Mesendoderm (in vitro differentiated cells): ENCODE measurements at regions not wholly inside any gene's neighbourhood (a gene's known extent, or its start where the extent isn't known, plus 50 kb on each side); places are given as distances from the start of the nearest gene placed in this dataset.
"Not testable (repeated sequence)": the region's sequence is repeated elsewhere in the genome, so short reads cannot be mapped to it uniquely, and the experiment has no call there.

ENCODE experiments used
- DNase-seq: peaks from one replicate; pipeline ENCODE4 v3.0.0; 2013
- H2AK5ac ChIP-seq: 2 replicates; pipeline ENCODE4 v1.6.1; 2013; ENCODE audit warnings: low read length, inconsistent platforms
- H2BK120ac ChIP-seq: 2 replicates; pipeline ENCODE4 v1.6.1; 2013; ENCODE audit warnings: low read depth, mild to moderate bottlenecking, low read length, moderate library complexity, mixed read lengths
- H2BK15ac ChIP-seq: replicated peaks from 2 replicates; pipeline ENCODE4 v1.6.1; 2013; ENCODE audit warnings: low read depth, mild to moderate bottlenecking, moderate library complexity
- H2BK5ac ChIP-seq: 2 replicates; pipeline ENCODE4 v1.6.1; 2013; ENCODE audit warnings: low read length, inconsistent platforms
- H3K18ac ChIP-seq: 2 replicates; pipeline ENCODE4 v1.6.1; 2013; ENCODE audit warnings: mild to moderate bottlenecking, low read length, mixed read lengths
- H3K23ac ChIP-seq: one replicate; pipeline ENCODE4 v1.6.1; 2013; ENCODE audit warnings: low read length
- H3K27ac ChIP-seq: 2 replicates; pipeline ENCODE4 v1.5.1; 2013; ENCODE audit warnings: low read depth, mild to moderate bottlenecking, inconsistent platforms, low read length, moderate library complexity
- H3K27me3 ChIP-seq: 2 replicates; pipeline ENCODE4 v1.6.1; 2013; ENCODE audit warnings: low read length, control low read depth, mild to moderate bottlenecking, inconsistent platforms; ENCODE audit not compliant: insufficient read depth, poor library complexity
- H3K36me3 ChIP-seq: 2 replicates; pipeline ENCODE4 v1.6.1; 2013; ENCODE audit warnings: low read length, inconsistent platforms; ENCODE audit not compliant: control insufficient read depth, insufficient read depth
- H3K4ac ChIP-seq: one replicate; pipeline ENCODE4 v1.6.1; 2013; ENCODE audit warnings: low read depth, mild to moderate bottlenecking, low read length, moderate library complexity
- H3K4me1 ChIP-seq: 2 replicates; pipeline ENCODE4 v1.6.1; 2013; ENCODE audit warnings: low read depth, low read length, inconsistent platforms; ENCODE audit not compliant: control insufficient read depth
- H3K4me2 ChIP-seq: 2 replicates; pipeline ENCODE4 v1.6.1; 2013; ENCODE audit warnings: low read length
- H3K4me3 ChIP-seq: 2 replicates; pipeline ENCODE4 v1.5.1; 2013; ENCODE audit warnings: mild to moderate bottlenecking, low read length
- H3K56ac ChIP-seq: one replicate; pipeline ENCODE4 v1.6.1; 2013; ENCODE audit warnings: low read length
- H3K79me1 ChIP-seq: 2 replicates; pipeline ENCODE4 v1.6.1; 2013; ENCODE audit warnings: low read length, inconsistent platforms
- H3K79me2 ChIP-seq: 2 replicates; pipeline ENCODE4 v1.6.1; 2013; ENCODE audit warnings: mild to moderate bottlenecking, low read length; ENCODE audit not compliant: control insufficient read depth, insufficient read depth
- H3K9ac ChIP-seq: 2 replicates; pipeline ENCODE4 v1.6.1; 2013; ENCODE audit warnings: low read length, inconsistent platforms
- H4K5ac ChIP-seq: one replicate; pipeline ENCODE4 v1.6.1; 2013; ENCODE audit warnings: low read length
- H4K8ac ChIP-seq: one replicate; pipeline ENCODE4 v1.6.1; 2013; ENCODE audit warnings: low read depth, mild to moderate bottlenecking, control low read depth, low read length, moderate library complexity
- WGBS: extraction: QIAGEN DNeasy Blood & Tissue Kit; methylation state at CpG from one replicate; pipeline ENCODE4 v1.1.7; 2013; ENCODE audit warnings: low lambda C conversion rate, missing lambda C conversion rate; ENCODE audit not compliant: insufficient coverage; ENCODE audit errors: extremely low coverage; 5-methylcytosine and 5-hydroxymethylcytosine counted together

DNA sequence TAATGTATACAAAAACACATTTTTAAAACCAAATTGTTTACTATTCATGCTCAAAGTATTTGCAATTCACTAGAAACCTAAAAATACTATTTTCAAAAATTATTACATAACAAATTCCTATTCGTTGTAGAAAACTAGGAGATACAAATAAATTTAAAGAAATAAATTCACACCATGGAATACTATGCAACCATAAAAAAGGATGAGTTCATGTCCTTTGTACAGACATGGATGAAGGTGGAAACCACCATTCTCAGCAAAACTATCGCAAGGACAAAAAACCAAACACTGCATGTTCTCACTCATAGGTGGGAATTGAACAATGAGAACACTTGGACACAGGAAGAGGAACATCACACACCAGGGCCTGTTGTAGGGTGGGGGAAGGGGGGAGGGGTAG, 201.2 kb upstream of the MCHR2 start:
- not testable (repeated sequence) for H4K8ac ChIP-seq, H2AK5ac ChIP-seq, H3K56ac ChIP-seq, H2BK120ac ChIP-seq, H3K4me1 ChIP-seq, H3K23ac ChIP-seq, DNase-seq, H3K18ac ChIP-seq, H3K27me3 ChIP-seq, H4K5ac ChIP-seq, H3K36me3 ChIP-seq, H2BK5ac ChIP-seq, H3K9ac ChIP-seq, H3K4me3 ChIP-seq, H3K79me1 ChIP-seq, H3K27ac ChIP-seq, H3K4me2 ChIP-seq, H3K79me2 ChIP-seq, H2BK15ac ChIP-seq, H3K4ac ChIP-seq
- WGBS: 100% methylated on average over 1 of the region's 2 CpGs

DNA sequence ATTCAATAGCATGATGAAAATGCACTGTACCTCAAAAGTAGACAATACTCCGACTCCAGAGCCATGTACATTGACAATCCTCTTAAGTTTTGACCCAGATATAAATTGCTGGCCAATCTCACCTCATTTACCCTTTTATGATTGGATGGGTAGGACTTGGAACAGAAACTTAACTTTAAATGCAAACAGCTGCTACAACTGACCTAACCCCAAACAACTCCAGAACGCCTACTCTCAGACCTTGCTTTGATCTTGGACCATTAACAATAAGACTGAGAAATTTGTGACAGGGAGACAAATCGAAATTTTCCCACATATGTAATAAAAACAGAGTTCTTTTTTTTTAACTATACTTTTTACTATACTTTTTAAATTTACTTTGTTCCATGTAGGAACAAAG, 200.5 kb upstream of the MCHR2 start:
- Histone ChIP-seq H4K5ac (no peak overlapping the region), H3K18ac (no peak overlapping the region), H3K56ac (no peak overlapping the region), H3K27me3 (no peaks in the 10 kb centered on the region), H3K79me1 (no peaks in the 10 kb centered on the region), H3K23ac (no peak overlapping the region), H3K27ac (no peak overlapping the region), H3K4me3 (no peak overlapping the region), H2BK15ac (no peak overlapping the region), H2BK120ac (no peak overlapping the region), H3K4me2 (no peak overlapping the region), H3K36me3 (no peaks in the 10 kb centered on the region), H2BK5ac (no peak overlapping the region), H3K79me2 (no peaks in the 10 kb centered on the region), H4K8ac (no peak overlapping the region), H2AK5ac (no peak overlapping the region), H3K4ac (no peak overlapping the region), H3K4me1 (no peaks in the 10 kb centered on the region), H3K9ac (no peak overlapping the region)
- no peak for DNase-seq
- no CpG with 5 or more reads among the region's 3 CpGs for WGBS

DNA sequence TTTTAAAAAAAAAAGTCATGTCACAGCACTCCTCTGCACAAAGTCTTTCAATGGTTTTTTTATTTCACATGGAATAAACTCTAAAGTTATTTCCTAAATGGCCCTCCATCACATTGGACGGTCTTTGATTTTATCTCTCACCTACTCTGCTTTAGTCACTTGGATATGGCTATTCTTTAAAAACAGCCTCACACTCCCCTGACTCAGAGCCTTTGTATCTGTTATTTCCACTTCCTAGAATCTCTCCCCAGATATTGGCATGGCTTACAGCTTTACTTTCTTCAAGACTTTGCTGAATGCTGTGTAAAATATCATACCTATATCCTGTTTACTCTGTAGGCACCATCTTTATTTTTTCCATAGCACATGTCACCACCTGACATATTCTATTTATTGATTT, 194.7 kb upstream of the MCHR2 start:
- WGBS: no CpG with 5 or more reads among the region's 1 CpG
- H3K79me2 ChIP-seq: no peaks in the 10 kb centered on the region
- no peak overlapping the region for H3K23ac ChIP-seq
- no peak overlapping the region for H3K4me3 ChIP-seq
- no peak overlapping the region for H2AK5ac ChIP-seq
- H3K18ac ChIP-seq: no peak overlapping the region
- H4K8ac ChIP-seq: no peak overlapping the region
- H3K4ac ChIP-seq: no peak overlapping the region
- no peak overlapping the region for H2BK15ac ChIP-seq
- H3K27me3 ChIP-seq: no peaks in the 10 kb centered on the region
- no peak overlapping the region for H3K9ac ChIP-seq
- no peaks in the 10 kb centered on the region for H3K79me1 ChIP-seq
- no peak overlapping the region for H3K4me2 ChIP-seq
- DNase-seq: no peak
- no peak overlapping the region for H2BK5ac ChIP-seq
- H3K56ac ChIP-seq: no peak overlapping the region
- H2BK120ac ChIP-seq: no peak overlapping the region
- H4K5ac ChIP-seq: no peak overlapping the region
- H3K36me3 ChIP-seq: no peaks in the 10 kb centered on the region
- H3K27ac ChIP-seq: no peak overlapping the region
- no peaks in the 10 kb centered on the region for H3K4me1 ChIP-seq

DNA sequence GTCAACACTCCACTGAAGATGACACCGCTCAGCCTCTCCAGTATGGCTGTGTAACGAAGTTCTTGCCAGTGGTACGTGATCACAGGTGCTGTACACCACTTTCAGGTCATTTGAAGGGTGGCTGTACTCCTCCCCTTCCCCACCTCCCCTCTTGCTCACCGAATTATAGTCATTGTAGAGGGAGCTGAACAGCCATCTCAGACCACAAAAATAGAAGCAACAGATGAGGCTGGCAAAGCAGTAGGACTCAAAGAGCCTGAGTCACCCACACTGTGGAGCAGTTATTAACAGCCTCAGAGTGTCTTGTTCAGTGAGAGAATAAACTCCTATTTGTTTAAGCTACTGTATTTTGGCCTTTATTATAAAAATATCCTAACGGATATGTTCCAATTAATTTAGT, 192.5 kb upstream of the MCHR2 start:
- Histone ChIP-seq H2AK5ac (no peak overlapping the region), H3K4me1 (no peaks in the 10 kb centered on the region), H3K4me2 (no peak overlapping the region), H3K4ac (no peak overlapping the region), H3K27me3 (no peaks in the 10 kb centered on the region), H3K18ac (no peak overlapping the region), H3K56ac (no peak overlapping the region), H3K23ac (no peak overlapping the region), H2BK5ac (no peak overlapping the region), H4K8ac (no peak overlapping the region), H3K9ac (no peak overlapping the region), H2BK120ac (no peak overlapping the region), H3K27ac (no peak overlapping the region), H2BK15ac (no peak overlapping the region), H3K79me1 (no peaks in the 10 kb centered on the region), H3K36me3 (no peaks in the 10 kb centered on the region), H3K79me2 (no peaks in the 10 kb centered on the region), H4K5ac (no peak overlapping the region), H3K4me3 (no peak overlapping the region)
- DNase-seq: no peak
- WGBS: no CpG with 5 or more reads among the region's 5 CpGs

DNA sequence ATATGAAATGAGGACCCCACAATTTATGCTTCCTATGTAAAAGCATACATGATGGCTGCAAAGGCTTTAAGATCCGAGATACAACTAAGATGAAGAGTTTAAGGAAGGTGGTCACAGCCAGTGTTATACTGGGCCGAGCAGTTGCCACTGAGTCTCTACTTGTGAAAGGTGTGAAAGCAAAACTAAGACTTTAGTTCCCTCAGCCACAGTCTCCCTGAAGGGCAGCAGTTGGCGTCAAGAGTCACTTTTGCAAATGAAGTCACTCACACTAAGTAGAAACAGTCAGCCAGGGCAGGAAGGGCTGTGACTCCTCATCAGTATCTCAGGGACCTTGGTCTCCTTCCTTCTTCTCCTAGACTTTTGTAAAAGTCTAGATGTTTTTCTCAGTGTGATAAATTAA, 191.6 kb upstream of the MCHR2 start:
- no peak overlapping the region for H2AK5ac ChIP-seq

DNA sequence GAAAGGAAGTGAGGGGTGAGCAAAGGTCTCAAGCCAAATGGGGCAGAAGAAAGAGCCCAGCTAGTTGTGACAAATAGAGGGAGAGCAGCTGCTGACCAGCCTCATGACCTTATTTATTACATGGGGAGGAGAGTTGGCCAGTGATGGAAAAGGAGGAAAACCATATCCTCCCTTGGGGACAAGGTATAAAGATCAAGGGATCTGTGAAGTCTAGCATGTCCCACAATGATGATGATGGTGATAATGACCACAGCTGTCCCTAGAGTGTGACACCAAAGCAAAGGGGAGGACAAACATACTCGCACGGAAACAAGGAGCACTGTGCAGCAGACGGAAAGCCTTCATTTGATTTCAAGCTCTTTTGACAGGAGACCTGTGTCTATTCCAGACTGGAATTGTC, 190.4 kb upstream of the MCHR2 start:
- no peak overlapping the region for H2BK5ac ChIP-seq
- H2BK120ac ChIP-seq: no peak overlapping the region
- H3K18ac ChIP-seq: no peak overlapping the region
- H3K4me1 ChIP-seq: no peaks in the 10 kb centered on the region
- no peak for DNase-seq
- H3K79me2 ChIP-seq: no peaks in the 10 kb centered on the region
- H3K27ac ChIP-seq: no peak overlapping the region
- H3K79me1 ChIP-seq: no peaks in the 10 kb centered on the region
- H4K5ac ChIP-seq: no peak overlapping the region
- H2AK5ac ChIP-seq: no peak overlapping the region
- no peak overlapping the region for H3K9ac ChIP-seq
- H2BK15ac ChIP-seq: no peak overlapping the region
- H3K23ac ChIP-seq: no peak overlapping the region
- no peak overlapping the region for H4K8ac ChIP-seq
- H3K56ac ChIP-seq: no peak overlapping the region
- no CpG with 5 or more reads among the region's 3 CpGs for WGBS
- H3K4me3 ChIP-seq: no peak overlapping the region
- no peaks in the 10 kb centered on the region for H3K27me3 ChIP-seq
- no peak overlapping the region for H3K4ac ChIP-seq
- H3K4me2 ChIP-seq: no peak overlapping the region
- no peaks in the 10 kb centered on the region for H3K36me3 ChIP-seq

More for the DNA sequence above, 191.6 kb upstream of the MCHR2 start:
- Histone ChIP-seq H3K9ac (no peak overlapping the region), H3K18ac (no peak overlapping the region), H3K36me3 (no peaks in the 10 kb centered on the region), H2BK5ac (no peak overlapping the region), H3K56ac (no peak overlapping the region), H3K4me2 (no peak overlapping the region), H4K8ac (no peak overlapping the region), H3K4ac (no peak overlapping the region), H2BK120ac (no peak overlapping the region), H4K5ac (no peak overlapping the region), H3K27me3 (no peaks in the 10 kb centered on the region), H3K4me3 (no peak overlapping the region), H3K79me1 (no peaks in the 10 kb centered on the region), H3K79me2 (no peaks in the 10 kb centered on the region), H3K4me1 (no peaks in the 10 kb centered on the region), H3K23ac (no peak overlapping the region), H2BK15ac (no peak overlapping the region), H3K27ac (no peak overlapping the region)
- no peak for DNase-seq
- no CpG with 5 or more reads among the region's 3 CpGs for WGBS
